K562 (cell line): ENCODE measurements at regions not wholly inside any gene's neighbourhood (a gene's known extent, or its start where the extent isn't known, plus 50 kb on each side); places are given as distances from the start of the nearest gene placed in this dataset.

Experiments used
- ATAC-seq: fragments of 200-7000 bp; cut with Tn5 transposase; 3 replicates; pipeline ENCODE4 v1.9.1; 2020; ENCODE audit warnings: moderate library complexity
- BruUV-seq: library from RNA; stranded (reverse); fragments of 400-500 nt; replicated peaks from 2 replicates; lab custom pipeline; 2021; lab: Mats Ljungman, UMichigan
- CTCF ChIA-PET: fragments of 300-600 bp; formaldehyde crosslinking; extraction: SDS; loops from one replicate; lab custom pipeline; 2021; ENCODE audit warnings: low intra/inter-chr PET ratio; lab: Yijun Ruan, JAX
- POLR2A ChIA-PET: fragments of 300-600, 350-650 bp; sonication (Branson Sonifier 250); formaldehyde crosslinking; extraction: SDS; loops from one replicate; lab custom pipeline; 2021; ENCODE audit warnings: antibody characterized with exemption, inconsistent platforms; lab: Yijun Ruan, JAX
- DNase-seq, 4 experiments: peaks; one replicate each; pipeline versions ENCODE4 v3.0.0 to v3.0.0-alpha.2; 2011 to 2018; ENCODE audit warnings: low spot score in 3 of 4, mixed read lengths in 3 of 4; ENCODE audit errors: extremely low read depth in 1 of 4
- FAIRE-seq: peaks from 2 replicates; lab custom pipeline; 2011; peaks lifted over from hg19 to GRCh38; lab: Jason Lieb, UNC
- H2AFZ ChIP-seq: 2 replicates; pipeline ENCODE4 v1.6.0; 2011; ENCODE audit warnings: low read depth, low read length, control low read depth, inconsistent platforms
- H3K27ac ChIP-seq: fragments of 200-600 bp; 3 replicates; pipeline ENCODE4 v1.8.0; 2011; ENCODE audit warnings: low read depth, mild to moderate bottlenecking, control low read depth, inconsistent platforms, low read length, moderate library complexity, mixed read lengths; ENCODE audit errors: extremely low read depth
- H3K27me3 ChIP-seq, 2 experiments: fragments of 300-600 bp in 1 of 2; 2 replicates in 1 of 2; 3 replicates in 1 of 2; pipeline versions ENCODE4 v1.6.0 to v1.8.0; 2011; ENCODE audit warnings: inconsistent platforms in 2 of 2, low read length in 2 of 2, mild to moderate bottlenecking in 1 of 2, mixed read lengths in 1 of 2, moderate library complexity in 1 of 2; ENCODE audit not compliant: control insufficient read depth in 2 of 2, insufficient read depth in 2 of 2
- H3K36me3 ChIP-seq: fragments of 300-600 bp; 3 replicates; pipeline ENCODE4 v1.8.0; 2011; ENCODE audit warnings: mild to moderate bottlenecking, low read length, inconsistent platforms; ENCODE audit not compliant: control insufficient read depth, insufficient read depth
- H3K4me1 ChIP-seq, 2 experiments: fragments of 200-600 bp in 1 of 2; replicated peaks in 1 of 2; 2 replicates in 1 of 2; 3 replicates in 1 of 2; pipeline versions ENCODE4 v1.5.1 to v1.8.0; 2011; ENCODE audit warnings: inconsistent platforms in 2 of 2, low read length in 2 of 2, mild to moderate bottlenecking in 1 of 2, mixed read lengths in 1 of 2, moderate library complexity in 1 of 2; ENCODE audit not compliant: control insufficient read depth in 2 of 2, insufficient read depth in 2 of 2
- H3K4me2 ChIP-seq: 2 replicates; pipeline ENCODE4 v1.6.1; 2011; ENCODE audit warnings: low read length, control low read depth, inconsistent platforms, mixed read lengths; ENCODE audit not compliant: insufficient read depth
- H3K4me3 ChIP-seq: fragments of 200-600 bp; sonication (generic), shearing (Covaris generic); 2 replicates; pipeline ENCODE4 v1.5.1; 2016; ENCODE audit warnings: control low read depth, inconsistent platforms
- H3K79me2 ChIP-seq: fragments of 200-600 bp; 3 replicates; pipeline ENCODE4 v1.8.0; 2011; ENCODE audit warnings: low read length, inconsistent platforms; ENCODE audit not compliant: control insufficient read depth, insufficient read depth
- H3K9ac ChIP-seq, 2 experiments: 2 replicates each; pipeline versions ENCODE4 v1.6.0 to v1.6.1; 2011; ENCODE audit warnings: low read depth in 2 of 2, low read length in 2 of 2, control low read depth in 1 of 2, inconsistent platforms in 1 of 2, mild to moderate bottlenecking in 1 of 2, mixed read lengths in 1 of 2; ENCODE audit not compliant: insufficient read depth in 1 of 2
- H3K9me1 ChIP-seq: one replicate; pipeline ENCODE4 v1.6.0; 2011; ENCODE audit warnings: inconsistent platforms, mild to moderate bottlenecking, low read length, moderate library complexity; ENCODE audit not compliant: control insufficient read depth, insufficient read depth
- H3K9me3 ChIP-seq: replicated peaks from 2 replicates; pipeline ENCODE4 v1.5.1; 2011; ENCODE audit warnings: low read depth, low read length, inconsistent platforms; ENCODE audit not compliant: control insufficient read depth, insufficient read depth
- H4K20me1 ChIP-seq: replicated peaks from 2 replicates; pipeline ENCODE4 v1.6.1; 2011; ENCODE audit warnings: low read length, inconsistent platforms, mixed read lengths; ENCODE audit not compliant: control insufficient read depth, insufficient read depth
- COPS2 ChIP-seq: fragments of 450-650 bp; conservative IDR thresholded peaks from 2 replicates; pipeline ENCODE4 v1.6.1; 2016; ENCODE audit warnings: mild to moderate bottlenecking, moderate library complexity
- KAT2B ChIP-seq: IDR thresholded peaks from one replicate; pipeline ENCODE4 v1.6.1; 2012; ENCODE audit warnings: low read depth, mild to moderate bottlenecking, control low read depth, inconsistent platforms, low read length, moderate library complexity
- KAT8 ChIP-seq: fragments of 450-650 bp; IDR thresholded peaks from 2 replicates; pipeline ENCODE4 v1.6.1; 2016; ENCODE audit warnings: low read depth, mild to moderate bottlenecking
- LARP7 ChIP-seq: fragments of 450-650 bp; IDR thresholded peaks from 2 replicates; pipeline ENCODE4 v1.6.1; 2016
- SMARCE1 ChIP-seq: fragments of 450-650 bp; IDR thresholded peaks from 2 replicates; pipeline ENCODE4 v1.7.1; 2016; ENCODE audit warnings: mild to moderate bottlenecking
- SRSF7 ChIP-seq: fragments of 200-400 bp; formaldehyde crosslinking; optimal IDR thresholded peaks from 2 replicates; pipeline ENCODE3; 2017; ENCODE audit warnings: mild to moderate bottlenecking, low read depth, low read length
- TFAP4 ChIP-seq: sonication (generic); formaldehyde crosslinking; IDR thresholded peaks from 2 replicates; pipeline ENCODE4 v1.8.0; 2022; ENCODE audit warnings: missing genetic modification reagents, mild to moderate bottlenecking, moderate library complexity, borderline replicate concordance
- UBTF ChIP-seq, 2 experiments: IDR thresholded peaks; 2 replicates each; pipeline ENCODE4 v1.6.1; 2012; ENCODE audit warnings: improper control_type of control experiment in 2 of 2, low read depth in 2 of 2, low read length in 2 of 2, borderline replicate concordance in 1 of 2
- ZBTB5 ChIP-seq: fragments of 450-650 bp; IDR thresholded peaks from 2 replicates; pipeline ENCODE4 v1.6.1; 2017; ENCODE audit warnings: antibody characterized with exemption
- WGBS: fragments of 100-300 bp; shearing (Covaris generic); methylation state at CpG from one replicate; pipeline ENCODE4 v1.1.6; 2016; ENCODE audit warnings: low coverage, mixed read lengths; ENCODE audit not compliant: insufficient coverage; ENCODE audit errors: missing lambda C conversion rate; 5-methylcytosine and 5-hydroxymethylcytosine counted together
- in situ Hi-C: fragments of 300-500 bp; cut with MboI; formaldehyde crosslinking; loops from 4 replicates; pipeline ENCODE4 v1.15.0; 2018; ENCODE audit warnings: inconsistent platforms, mixed read lengths
- intact Hi-C: fragments of 100-400 bp; cut with micrococcal nuclease; formaldehyde crosslinking; loops from 2 replicates; pipeline ENCODE4 v1.14.2; 2022

GRCh38 chr16:50879873-50880695, 138.2 kb downstream of the CYLD start:
- DNase-seq (no peak), FAIRE-seq (no peak), ATAC-seq (no peak)
- TF ChIP-seq ZBTB5 (no peak), KAT8 (no peak), COPS2 (no peak), SMARCE1 (no peak), LARP7 (no peak), TFAP4 (CRISPR knock-in tag) (no peak), KAT2B (no peak), UBTF (IDR thresholded peaks at IDR 0.05; ENCODE audit: borderline replicate concordance in 1 of 2, low read depth in 2 of 2, low read length in 2 of 2) (no peak), SRSF7 (no peak)
- Histone ChIP-seq H3K9ac (no peak overlapping the region), H3K27me3 (no peaks in the 10 kb centered on the region; a peak in 1 of 5 replicates), H3K79me2 (no peaks in the 10 kb centered on the region), H3K9me3 (no peaks in the 10 kb centered on the region), H3K9me1 (no peaks in the 10 kb centered on the region), H4K20me1 (no peaks in the 10 kb centered on the region; the same call in 1 of the 2 replicates), H3K27ac (no peak overlapping the region), H3K4me3 (no peak overlapping the region), H3K36me3 (no peaks in the 10 kb centered on the region), H3K4me1 (peaks cover 0 to 3% of the 10 kb centered on the region in 2 experiments; a peak in 2 of 5 replicates), H3K4me2 (no peak overlapping the region), H2AFZ (no peak overlapping the region)
- ChIA-PET POLR2A (interaction anchor here (0.6 kb wide), 1 partner anchor 226 kb away, joined by 3 read pairs; no protein-coding TSS in a partner anchor), CTCF (no interaction called here)
- 9% methylated on average over 23 of the region's 24 CpGs for WGBS
- in situ Hi-C loops = no loop called here
- BruUV-seq = no TSS peak
- intact Hi-C loops = loop anchor here (2.0 to 5.0 kb wide), 2 partner anchors 39 to 58 kb away; no protein-coding TSS in a partner anchor
